ENCODE measurements at regions not wholly inside any gene's neighbourhood (a gene's known extent, or its start where the extent isn't known, plus 50 kb on each side); places are given as distances from the start of the nearest gene placed in this dataset.

GRCh38 chr2:12341215-12341614 is 375.5 kb upstream of the TRIB2 start:
- DNase-seq (ENCODE audit: low read depth), result no peak
- H3K4me3 ChIP-seq (ENCODE audit: low read length), result no peak overlapping the region
- no peak for TF ChIP-seq CTCF (conservative IDR thresholded peaks at IDR 0.05; ENCODE audit: low read length)

- no peak for TF ChIP-seq CTCF (conservative IDR thresholded peaks at IDR 0.05; ENCODE audit: low read length)
- H3K4me3 ChIP-seq (ENCODE audit: low read length), result no peak overlapping the region
- DNase-seq (ENCODE audit: low read depth), result no peak
Measured at GRCh38 chr2:12341920-12342319, 374.8 kb upstream of the TRIB2 start.

GRCh38 chr2:12343141-12343540 is 373.6 kb upstream of the TRIB2 start:
- no peak overlapping the region for H3K4me3 ChIP-seq (ENCODE audit: low read length)
- DNase-seq (ENCODE audit: low read depth), result no peak
- TF ChIP-seq CTCF (conservative IDR thresholded peaks at IDR 0.05; ENCODE audit: low read length), result no peak

GRCh38 chr2:12347066-12347493 is 369.7 kb upstream of the TRIB2 start:
- no peak overlapping the region for H3K4me3 ChIP-seq (ENCODE audit: low read length)
- DNase-seq (ENCODE audit: low read depth), result no peak
- no peak for TF ChIP-seq CTCF (conservative IDR thresholded peaks at IDR 0.05; ENCODE audit: low read length)

- H3K4me3 ChIP-seq (ENCODE audit: low read length), result no peak overlapping the region
- DNase-seq (ENCODE audit: low read depth), result no peak
- no peak for TF ChIP-seq CTCF (conservative IDR thresholded peaks at IDR 0.05; ENCODE audit: low read length)
Measured at GRCh38 chr2:12348216-12348615, 368.5 kb upstream of the TRIB2 start.

GRCh38 chr2:12350821-12351220 is 365.9 kb upstream of the TRIB2 start:
- no peak for TF ChIP-seq CTCF (conservative IDR thresholded peaks at IDR 0.05; ENCODE audit: low read length)
- DNase-seq (ENCODE audit: low read depth), result no peak
- H3K4me3 ChIP-seq (ENCODE audit: low read length), result no peak overlapping the region

GRCh38 chr2:12352889-12353288 is 363.8 kb upstream of the TRIB2 start:
- no peak for DNase-seq (ENCODE audit: low read depth)
- no peak for TF ChIP-seq CTCF (conservative IDR thresholded peaks at IDR 0.05; ENCODE audit: low read length)
- H3K4me3 ChIP-seq (ENCODE audit: low read length), result no peak overlapping the region

Measured in AG10803 (cell line).